Suprapubic skin (tissue), 4 donors: ENCODE measurements at regions not wholly inside any gene's neighbourhood (a gene's known extent, or its start where the extent isn't known, plus 50 kb on each side); places are given as distances from the start of the nearest gene placed in this dataset.

Source experiments
- DNase-seq, 2 donors: peaks; one replicate each; pipeline ENCODE4 v3.0.0-alpha.2; 2019; ENCODE audit warnings: low spot score in 2 of 2
- H3K27ac ChIP-seq: fragments of 200-600 bp; sonication (generic); one replicate; pipeline ENCODE4 v1.5.1; 2019
- H3K27me3 ChIP-seq: fragments of 200-600 bp; sonication (generic); one replicate; pipeline ENCODE4 v1.5.1; 2019
- H3K36me3 ChIP-seq: fragments of 200-600 bp; sonication (generic); one replicate; pipeline ENCODE4 v1.5.1; 2019
- H3K4me1 ChIP-seq: fragments of 200-600 bp; sonication (generic); one replicate; pipeline ENCODE4 v1.5.1; 2019
- H3K4me3 ChIP-seq: fragments of 200-600 bp; sonication (generic); one replicate; pipeline ENCODE4 v1.5.1; 2019; ENCODE audit warnings: mild to moderate bottlenecking
- H3K9me3 ChIP-seq: fragments of 200-600 bp; sonication (generic); one replicate; pipeline ENCODE4 v1.5.1; 2019
- CTCF ChIP-seq, 2 donors: fragments of 200-600 bp in 1 of 2; fragments of 450-650 bp in 1 of 2; sonication (generic) in 1 of 2; IDR thresholded peaks; one replicate each; pipeline ENCODE4 v1.5.1; 2016 to 2019; ENCODE audit warnings: antibody characterized with exemption in 2 of 2, mild to moderate bottlenecking in 1 of 2, moderate library complexity in 1 of 2
- EP300 ChIP-seq: sonication (generic); formaldehyde crosslinking; IDR thresholded peaks from one replicate; pipeline ENCODE4 v1.6.1; 2017; ENCODE audit warnings: antibody characterized with exemption
- POLR2A ChIP-seq, 2 donors: fragments of 450-650 bp; IDR thresholded peaks; one replicate each; pipeline ENCODE4 v1.6.1; 2017; ENCODE audit warnings: antibody characterized with exemption in 2 of 2, mild to moderate bottlenecking in 2 of 2, moderate library complexity in 2 of 2
- POLR2AphosphoS5 ChIP-seq, 3 donors: sonication (generic); formaldehyde crosslinking; IDR thresholded peaks; one replicate each; pipeline ENCODE4 v1.6.1; 2017; ENCODE audit warnings: antibody characterized with exemption in 3 of 3
- WGBS: methylation state at CpG from one replicate; pipeline ENCODE4 v1.1.5; 2018; 5-methylcytosine and 5-hydroxymethylcytosine counted together

GRCh38 chr13:82294226-82294625 lies 1588.0 kb downstream of the SLITRK1 start:
- WGBS, result 95% methylated on average over 3 of the region's 6 CpGs
- Histone ChIP-seq H3K9me3 (no peaks in the 10 kb centered on the region), H3K27ac (no peak overlapping the region), H3K4me3 (no peak overlapping the region), H3K27me3 (no peaks in the 10 kb centered on the region), H3K4me1 (no peaks in the 10 kb centered on the region), H3K36me3 (no peaks in the 10 kb centered on the region)
- TF ChIP-seq POLR2A (IDR thresholded peaks at IDR 0.05), result no peak
- no peak for TF ChIP-seq CTCF (IDR thresholded peaks at IDR 0.05)
- TF ChIP-seq EP300, result no peak
- TF ChIP-seq POLR2AphosphoS5 (IDR thresholded peaks at IDR 0.05), result no peak
- DNase-seq, result no peak

- DNase-seq, result no peak
- H3K9me3 ChIP-seq, result no peaks in the 10 kb centered on the region
- no peaks in the 10 kb centered on the region for H3K27me3 ChIP-seq
- no peak overlapping the region for H3K4me3 ChIP-seq
- TF ChIP-seq CTCF (IDR thresholded peaks at IDR 0.05), result no peak
- no peak for TF ChIP-seq POLR2AphosphoS5 (IDR thresholded peaks at IDR 0.05)
- no peak for TF ChIP-seq EP300
- WGBS, result 59% methylated on average over 2 of the region's 2 CpGs
- no peaks in the 10 kb centered on the region for H3K4me1 ChIP-seq
- no peak overlapping the region for H3K27ac ChIP-seq
- no peaks in the 10 kb centered on the region for H3K36me3 ChIP-seq
Measured at GRCh38 chr13:82292334-82292733, 1589.9 kb downstream of the SLITRK1 start.

GRCh38 chr13:82291852-82292251 lies 1590.4 kb downstream of the SLITRK1 start:
- H3K9me3 ChIP-seq, result no peaks in the 10 kb centered on the region
- H3K4me1 ChIP-seq, result no peaks in the 10 kb centered on the region
- no peak overlapping the region for H3K4me3 ChIP-seq
- H3K36me3 ChIP-seq, result no peaks in the 10 kb centered on the region
- WGBS, result 84% methylated on average over 3 of the region's 3 CpGs
- TF ChIP-seq POLR2A (IDR thresholded peaks at IDR 0.05) (no peak), EP300 (no peak), POLR2AphosphoS5 (IDR thresholded peaks at IDR 0.05) (no peak), CTCF (IDR thresholded peaks at IDR 0.05) (no peak)
- no peak overlapping the region for H3K27ac ChIP-seq
- H3K27me3 ChIP-seq, result no peaks in the 10 kb centered on the region
- no peak for DNase-seq

- Histone ChIP-seq H3K4me1 (no peaks in the 10 kb centered on the region), H3K27me3 (no peaks in the 10 kb centered on the region), H3K36me3 (no peaks in the 10 kb centered on the region), H3K27ac (no peak overlapping the region), H3K9me3 (no peaks in the 10 kb centered on the region), H3K4me3 (no peak overlapping the region)
- no peak for DNase-seq
- TF ChIP-seq POLR2AphosphoS5 (IDR thresholded peaks at IDR 0.05) (no peak), POLR2A (IDR thresholded peaks at IDR 0.05) (no peak)
- WGBS, result 93% methylated on average over 4 of the region's 6 CpGs
Measured at GRCh38 chr13:82275644-82276043, 1606.6 kb downstream of the SLITRK1 start.

GRCh38 chr13:82259284-82259683 lies 1623.0 kb downstream of the SLITRK1 start:
- Histone ChIP-seq H3K4me3 (no peak overlapping the region), H3K4me1 (no peaks in the 10 kb centered on the region), H3K36me3 (no peaks in the 10 kb centered on the region), H3K27me3 (no peaks in the 10 kb centered on the region), H3K27ac (no peak overlapping the region), H3K9me3 (no peaks in the 10 kb centered on the region)
- TF ChIP-seq CTCF (IDR thresholded peaks at IDR 0.05) (no peak), POLR2A (IDR thresholded peaks at IDR 0.05) (no peak), EP300 (no peak), POLR2AphosphoS5 (IDR thresholded peaks at IDR 0.05) (no peak)
- DNase-seq, result no peak
- WGBS, result 98% methylated on average over 7 of the region's 13 CpGs

- Histone ChIP-seq H3K27ac (no peak overlapping the region), H3K36me3 (no peaks in the 10 kb centered on the region), H3K27me3 (no peaks in the 10 kb centered on the region), H3K4me3 (no peak overlapping the region), H3K4me1 (no peaks in the 10 kb centered on the region), H3K9me3 (no peaks in the 10 kb centered on the region)
- DNase-seq, result no peak
- 80% methylated on average over 1 of the region's 56 CpGs for WGBS
- TF ChIP-seq POLR2A (IDR thresholded peaks at IDR 0.05), result no peak
- no peak for TF ChIP-seq EP300
- no peak for TF ChIP-seq CTCF (IDR thresholded peaks at IDR 0.05)
- TF ChIP-seq POLR2AphosphoS5 (IDR thresholded peaks at IDR 0.05), result no peak
Measured at GRCh38 chr13:82257790-82258507, 1624.3 kb downstream of the SLITRK1 start.
